ENCODE measurements at regions not wholly inside any gene's neighbourhood (a gene's known extent, or its start where the extent isn't known, plus 50 kb on each side); places are given as distances from the start of the nearest gene placed in this dataset.

DNA sequence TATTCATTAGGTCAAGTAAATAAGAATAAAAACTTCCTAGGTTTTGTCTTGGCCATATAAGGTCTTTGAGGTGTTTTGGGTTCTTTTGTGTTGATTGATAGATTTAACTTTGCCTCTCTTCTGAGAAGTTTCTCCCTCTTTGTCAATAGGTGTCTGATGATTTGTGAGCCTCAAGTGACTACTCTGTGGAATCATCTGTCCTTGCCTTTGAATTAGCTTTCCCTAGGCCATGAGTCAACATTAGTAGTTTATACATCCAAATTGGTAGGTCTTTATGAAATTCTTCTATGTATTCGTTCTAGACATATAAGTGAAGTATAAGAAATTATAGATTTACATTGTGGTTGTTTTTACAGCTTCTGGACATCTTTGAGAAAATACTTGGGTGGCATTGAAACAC is 864.4 kb downstream of the USP25 start:
- DNase-seq = no peak

DNA sequence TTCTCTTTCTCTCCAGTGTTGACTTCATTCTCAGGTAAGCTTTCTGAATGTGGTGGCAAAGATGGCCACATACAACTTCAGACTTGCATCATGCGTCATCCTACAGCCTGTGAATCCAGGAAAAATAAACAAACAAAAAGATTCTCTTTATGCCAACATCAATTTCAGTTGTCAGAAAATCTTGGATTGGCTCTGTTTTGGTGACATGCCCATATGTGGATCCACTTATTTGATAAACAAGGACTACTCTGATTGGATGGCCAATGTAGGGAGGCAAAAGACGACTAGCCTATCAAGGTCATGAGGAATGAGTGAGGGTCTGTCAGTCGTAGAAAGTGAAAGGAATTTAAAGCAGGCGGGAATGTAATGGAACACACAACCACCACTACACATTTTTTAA is 866.6 kb downstream of the USP25 start:
- DNase-seq = no peak

DNA sequence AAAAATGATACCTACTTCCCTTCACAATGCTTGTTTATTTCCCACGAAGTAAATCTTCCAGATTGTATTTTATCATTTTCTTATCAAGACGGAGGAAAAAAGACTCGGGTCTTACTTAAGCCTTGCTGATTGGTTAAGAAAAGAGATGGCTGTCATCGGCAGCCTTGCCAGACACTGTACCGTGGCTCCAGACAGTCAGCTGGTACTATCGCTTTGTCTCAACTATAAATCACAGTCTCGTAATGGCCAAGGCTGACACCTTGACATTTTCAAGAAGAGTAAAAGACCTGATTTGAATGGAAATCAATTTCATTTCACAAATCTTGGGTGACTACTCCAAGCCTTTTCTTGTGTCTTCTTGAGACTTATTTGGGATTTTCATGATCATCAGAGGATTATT is 868.0 kb downstream of the USP25 start:
- no peak for DNase-seq

DNA sequence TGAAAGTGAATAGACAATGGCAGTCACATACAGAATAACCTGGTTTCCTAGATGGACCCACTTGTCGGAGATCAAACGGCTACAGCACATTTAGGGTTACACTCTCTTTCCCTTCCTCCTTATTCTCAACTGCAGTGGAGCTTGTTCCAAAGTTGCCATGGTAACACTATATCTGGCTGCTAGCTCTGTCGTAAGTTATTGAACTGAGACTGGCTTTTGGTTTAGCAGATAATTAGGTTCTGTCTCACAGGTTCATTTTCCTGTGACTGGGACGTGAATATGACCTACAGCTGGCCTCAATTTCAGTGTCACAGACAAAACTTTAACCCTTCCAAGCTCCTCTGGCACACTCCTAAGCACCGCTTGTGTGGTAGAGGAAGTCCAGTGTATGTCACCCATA is 875.8 kb downstream of the USP25 start:
- DNase-seq = peak; percentile 66

DNA sequence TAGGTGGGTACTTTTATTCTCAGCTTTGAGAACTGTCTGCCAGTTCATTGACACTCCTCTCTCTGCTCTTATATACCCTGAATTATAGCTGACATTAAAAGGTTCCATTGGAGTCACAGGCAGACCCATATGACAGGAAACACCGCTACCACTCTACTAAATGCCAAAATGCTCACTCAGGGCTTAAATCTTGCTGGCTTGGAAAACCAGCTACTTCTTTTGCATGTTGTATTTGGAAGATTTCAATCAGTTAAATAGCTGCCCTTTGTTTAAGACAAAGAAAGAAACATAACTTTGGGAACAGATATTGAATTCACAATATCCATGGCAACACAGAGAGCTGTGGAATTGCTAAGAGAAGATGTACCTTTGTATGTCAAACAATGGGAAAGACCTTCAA is 876.5 kb downstream of the USP25 start:
- DNase-seq = no peak

DNA sequence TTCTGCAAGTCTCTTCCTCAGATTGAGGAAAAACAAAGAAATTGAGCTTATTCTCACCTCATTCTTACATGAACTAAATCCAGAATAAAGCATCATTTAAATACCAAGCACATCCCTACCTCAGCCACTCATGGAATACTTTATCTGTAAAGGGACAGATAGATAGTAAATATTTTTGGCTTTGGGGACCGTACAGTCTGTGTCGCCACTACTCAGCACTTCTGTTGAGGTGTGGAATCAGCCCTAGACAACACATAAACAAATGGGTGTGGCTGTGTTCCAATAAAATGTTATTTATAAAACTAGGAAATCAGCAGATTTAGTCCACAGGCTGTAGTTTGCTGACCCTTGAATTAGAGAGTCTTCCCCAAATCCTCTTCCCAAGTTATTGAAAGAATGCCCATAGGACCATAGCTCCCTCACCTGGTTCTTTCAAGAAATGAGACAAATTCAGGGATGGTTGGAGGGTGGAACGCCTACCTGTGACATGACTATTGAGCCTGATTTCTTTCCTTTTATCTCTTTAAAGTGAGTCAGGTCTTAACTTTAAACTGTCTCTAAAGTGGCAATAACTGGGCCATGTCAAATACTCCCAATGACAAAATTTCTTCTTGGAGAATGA is 878.5 kb downstream of the USP25 start:
- no peak for DNase-seq

DNA sequence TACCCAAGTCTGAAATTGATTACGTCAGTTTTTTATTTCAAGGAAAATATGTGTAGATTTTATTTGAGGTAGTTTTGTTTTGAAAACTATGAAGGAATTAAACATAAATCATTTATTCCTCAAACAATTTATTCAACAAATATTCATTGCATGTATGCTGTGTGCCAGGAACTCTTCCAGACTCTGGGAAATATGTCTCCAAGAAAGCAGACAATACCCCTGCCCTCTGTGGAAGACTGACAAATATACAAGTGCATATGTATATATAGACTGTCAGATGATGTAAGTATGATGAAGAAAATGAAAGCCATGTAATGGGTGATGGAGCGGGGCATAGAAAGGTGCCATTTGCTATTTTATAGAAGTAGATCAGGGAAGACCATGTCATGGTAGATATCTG is 889.5 kb downstream of the USP25 start:
- no peak for DNase-seq

DNA sequence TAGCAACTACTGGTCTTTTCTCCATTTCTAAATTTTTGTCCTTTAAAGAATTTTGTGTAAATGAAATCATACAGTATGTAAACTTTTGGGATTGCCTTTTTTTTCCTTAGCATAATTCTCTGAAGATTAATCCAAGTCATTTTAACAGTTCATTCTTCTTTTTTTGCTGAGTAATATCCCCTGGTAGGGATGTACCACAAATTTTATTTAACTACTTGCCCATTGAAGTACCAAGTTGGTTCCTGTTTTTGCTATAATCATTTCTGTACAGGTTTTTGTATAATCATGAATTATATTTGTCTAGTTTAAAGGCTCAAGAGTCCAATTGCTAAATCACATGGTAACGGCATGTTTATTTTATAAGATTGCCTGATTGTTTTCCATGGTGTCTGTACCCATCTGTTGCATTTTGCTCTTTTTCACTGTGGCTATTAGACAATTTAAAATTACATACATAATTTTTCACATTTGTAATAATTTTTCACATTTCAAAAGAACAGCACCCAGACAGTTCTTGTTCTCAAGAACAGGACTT is 891.1 kb downstream of the USP25 start:
- DNase-seq = no peak

DNA sequence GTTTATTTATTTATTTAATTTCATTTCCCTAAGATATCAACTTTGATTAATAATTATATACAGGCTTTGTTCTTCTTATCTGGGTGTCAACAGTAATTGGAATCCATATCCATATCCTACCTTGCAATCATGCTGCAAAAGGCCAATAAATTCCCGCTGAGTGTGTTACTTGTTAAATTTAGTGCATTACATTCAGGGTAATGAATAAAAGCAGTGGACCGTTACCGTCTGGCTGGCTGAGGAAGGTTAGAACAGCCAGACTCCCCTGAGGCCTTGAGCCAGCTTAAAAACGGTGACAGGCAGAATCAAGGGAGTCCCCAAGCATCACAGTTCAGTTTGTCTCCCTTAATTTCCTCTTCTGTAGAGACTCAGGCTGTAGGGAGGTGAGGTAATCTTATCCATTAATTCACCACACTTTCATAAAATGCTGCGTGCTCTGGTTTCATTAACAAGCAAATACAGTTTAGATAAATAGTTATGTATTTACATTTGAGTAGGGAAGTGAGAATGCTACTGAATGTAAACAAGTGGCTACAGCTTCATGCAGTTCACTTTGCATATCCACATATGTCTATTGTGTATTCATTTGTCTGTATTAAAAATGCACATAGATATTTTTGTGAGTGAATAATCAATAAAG is 888.2 kb upstream of the CXADR start:
- peak; percentile 78 for DNase-seq

DNA sequence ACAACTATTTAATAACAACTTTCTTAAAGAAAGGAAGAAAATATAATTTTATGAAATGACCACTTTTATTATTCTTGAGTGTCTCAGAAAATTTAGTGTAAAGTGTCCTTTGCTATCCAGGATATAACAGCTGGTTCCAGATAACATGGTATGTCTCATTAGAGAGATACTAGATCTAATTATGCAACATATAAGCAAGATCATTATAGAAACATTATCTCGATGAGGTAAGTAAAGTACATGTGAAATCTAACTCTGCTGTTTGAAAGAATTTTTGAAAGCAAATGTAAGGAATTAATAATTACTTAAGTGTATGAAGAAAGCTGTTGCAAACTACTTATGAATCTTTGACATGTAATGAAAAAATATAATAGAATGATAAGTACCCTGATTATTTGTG is 887.4 kb upstream of the CXADR start:
- DNase-seq = no peak

DNA sequence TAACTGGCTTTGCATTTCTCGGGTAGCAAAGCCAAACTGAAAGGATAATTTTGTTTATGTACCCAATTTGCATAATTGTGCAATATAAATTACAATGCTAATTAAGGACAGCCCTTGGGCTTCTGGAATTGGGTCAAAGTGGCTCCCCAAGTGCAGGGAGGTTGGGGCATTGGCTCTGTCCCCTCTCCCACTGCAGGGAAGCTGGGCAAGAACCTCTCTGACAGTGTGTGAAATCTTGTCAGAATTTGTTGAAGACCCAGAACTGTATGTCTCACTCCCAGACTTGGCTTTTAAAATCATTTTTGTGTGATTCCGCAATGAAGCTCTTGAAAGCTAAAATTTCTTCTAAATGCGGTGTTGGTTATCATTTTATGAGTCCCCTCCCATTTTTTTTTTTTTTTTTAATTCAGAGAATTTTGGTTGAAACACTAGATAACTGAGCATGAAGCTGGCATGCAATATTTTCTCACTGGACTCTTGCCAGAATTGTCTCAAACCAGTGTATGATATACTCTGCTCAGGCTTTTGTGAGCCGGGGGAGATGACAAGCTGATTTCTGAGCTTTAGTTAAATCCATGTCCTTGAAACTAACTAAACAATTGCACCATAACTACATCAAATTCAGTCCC is 878.9 kb upstream of the CXADR start:
- DNase-seq = peak; percentile 60

DNA sequence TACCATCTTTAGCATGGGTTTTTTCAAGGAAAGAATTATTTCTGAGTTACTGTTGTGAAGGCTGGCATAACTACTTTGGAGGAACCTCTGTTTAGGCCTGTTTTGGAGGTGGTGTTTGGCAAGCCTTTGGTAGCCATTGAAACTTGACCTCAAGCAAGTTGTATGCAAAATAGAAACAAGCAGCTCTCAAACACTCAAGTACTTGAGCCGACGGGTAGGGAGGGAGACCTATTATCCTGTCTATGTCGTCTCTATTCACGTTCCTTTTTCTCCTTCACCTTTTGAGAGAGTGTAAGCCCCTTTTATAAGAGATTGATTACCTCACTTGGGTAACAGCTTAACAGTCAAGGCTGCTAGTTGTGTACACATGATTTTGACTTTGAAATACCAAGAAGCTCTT is 878.3 kb upstream of the CXADR start:
- no peak for DNase-seq

DNA sequence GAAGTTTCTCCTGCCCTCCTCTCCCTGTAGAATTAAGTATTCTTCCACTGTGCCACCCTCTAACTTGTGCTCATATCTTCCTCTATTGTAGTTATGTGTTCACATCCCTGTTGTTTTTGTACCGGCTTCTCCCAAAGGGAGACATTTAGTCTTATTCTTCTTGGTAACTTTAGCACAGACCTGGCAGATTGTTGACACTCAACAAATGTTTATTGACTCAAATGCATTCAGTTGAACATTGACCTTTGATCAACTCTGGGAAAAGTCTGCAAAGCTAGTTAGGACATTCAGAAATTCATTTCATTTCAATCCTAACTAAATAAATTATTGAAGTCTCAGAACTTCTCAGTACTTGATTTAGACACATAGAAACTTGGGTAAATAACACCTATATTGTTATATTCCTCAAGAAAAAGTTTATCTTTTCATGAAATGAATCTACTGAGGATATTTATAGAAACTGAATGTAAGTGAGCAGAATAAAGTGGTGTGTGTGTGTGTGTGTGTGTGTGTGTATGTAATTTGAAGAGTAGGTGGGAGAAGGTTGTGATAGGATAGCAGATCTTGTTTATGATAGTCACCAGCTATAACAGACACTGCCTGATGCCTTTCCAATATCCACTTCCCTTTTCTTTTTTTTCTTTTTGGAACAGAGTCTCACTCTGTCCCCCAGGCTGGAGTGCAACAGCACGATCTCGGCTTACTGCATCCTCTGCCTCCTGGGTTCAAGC is 872.4 kb upstream of the CXADR start:
- no peak for DNase-seq

DNA sequence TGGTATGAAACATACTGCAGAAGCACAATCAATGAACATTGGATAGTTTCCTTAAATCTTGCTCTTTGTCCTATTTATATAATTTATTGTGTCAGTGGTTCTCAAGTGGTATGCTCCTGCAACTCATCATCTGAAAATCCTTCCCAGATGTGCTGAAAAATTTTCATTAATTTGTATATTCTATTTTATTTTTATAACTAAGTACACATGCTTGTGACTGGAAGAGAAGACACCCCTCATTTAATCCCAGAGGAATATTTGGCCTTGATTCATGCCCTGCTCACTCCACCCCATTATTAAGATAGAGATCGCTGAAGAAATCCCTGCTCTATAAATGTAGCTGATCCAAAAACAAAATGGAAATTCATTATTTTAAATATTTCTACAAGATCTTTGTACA is 870.5 kb upstream of the CXADR start:
- DNase-seq = peak; percentile 10

DNA sequence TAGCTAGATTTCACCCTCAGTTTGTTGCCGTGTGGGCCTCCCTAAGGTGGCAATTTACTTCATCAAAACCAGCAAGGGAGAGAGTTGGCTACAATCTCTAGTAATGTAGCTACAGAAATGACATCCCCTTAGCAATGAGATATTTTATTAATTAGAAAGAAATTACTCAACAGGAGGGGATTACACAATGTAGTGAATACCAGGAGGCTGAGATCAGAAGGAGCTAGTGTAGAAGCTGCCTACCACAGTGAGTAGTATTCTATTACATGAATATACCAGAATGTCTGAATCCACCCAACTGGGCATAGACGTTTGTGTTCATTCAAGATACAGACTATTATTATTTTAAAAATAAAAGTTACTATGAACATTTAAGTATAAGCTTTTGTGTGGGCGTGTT is 868.2 kb upstream of the CXADR start:
- DNase-seq = no peak

DNA sequence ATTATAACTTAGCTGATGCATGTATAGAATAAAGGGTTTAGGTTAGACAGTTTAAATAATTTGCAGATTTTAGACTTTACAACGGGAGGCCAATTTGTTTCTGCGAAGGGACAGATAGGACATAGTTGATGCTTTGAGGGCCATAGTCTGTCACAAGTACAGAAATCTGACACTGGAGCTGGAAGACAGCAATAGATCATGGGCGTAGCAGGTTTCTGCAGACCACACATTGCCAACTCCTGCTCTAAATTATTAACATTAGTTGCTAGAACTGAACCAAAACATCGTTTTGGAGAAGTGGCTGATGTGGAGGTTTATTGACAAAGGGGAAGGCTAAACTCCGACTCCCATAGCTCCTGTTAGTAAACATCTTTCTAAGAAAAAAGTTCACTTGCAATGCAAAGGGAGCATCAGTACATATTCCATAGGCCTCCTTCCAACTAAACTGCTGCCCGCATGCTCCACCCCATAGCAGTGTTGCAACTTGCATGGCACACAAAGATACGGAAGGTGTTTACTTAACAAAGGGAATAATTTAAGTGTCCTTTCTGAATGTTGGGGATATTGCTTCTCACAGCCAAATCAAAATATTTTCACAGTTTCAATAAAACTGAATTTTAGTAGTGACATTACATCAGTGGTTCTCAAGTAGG is 862.0 kb upstream of the CXADR start:
- no peak for DNase-seq

DNA sequence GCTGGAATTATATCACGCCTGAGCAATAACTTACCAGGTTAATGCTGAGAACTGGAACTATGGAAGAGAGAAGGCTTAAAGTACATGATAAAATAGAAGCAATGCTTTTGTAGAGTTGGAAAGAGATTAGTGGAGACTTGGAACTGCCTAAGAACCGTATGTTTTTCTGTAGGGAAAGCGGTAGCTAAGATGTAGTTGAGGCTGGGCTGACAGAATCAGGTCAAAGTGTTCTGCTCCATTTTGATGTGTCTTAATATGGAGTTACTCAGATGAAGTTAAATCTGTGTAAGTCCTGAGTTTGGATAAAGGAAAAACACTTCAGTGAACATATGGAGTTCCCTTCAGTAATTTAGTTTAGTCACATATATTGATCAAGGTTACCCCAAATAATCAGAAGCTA is 860.9 kb upstream of the CXADR start:
- no peak for DNase-seq

DNA sequence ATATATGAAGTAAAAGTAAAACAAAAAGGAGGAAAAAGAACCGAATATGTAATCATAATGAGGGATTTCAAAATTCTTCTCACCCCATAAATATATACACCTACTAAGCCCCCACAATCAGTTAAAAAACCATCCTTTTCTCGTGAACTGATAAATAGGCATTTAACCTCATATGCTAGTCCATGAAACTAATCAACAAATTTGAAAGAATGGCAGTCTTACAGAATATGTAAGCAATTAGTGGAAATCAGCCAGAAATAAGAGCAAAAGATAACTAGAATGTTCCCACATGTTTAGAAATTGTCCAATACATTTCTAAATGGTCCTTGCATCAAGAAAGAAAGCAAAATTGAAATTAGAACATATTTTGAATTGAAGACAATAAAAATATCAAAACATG is 849.4 kb upstream of the CXADR start:
- no peak for DNase-seq

DNA sequence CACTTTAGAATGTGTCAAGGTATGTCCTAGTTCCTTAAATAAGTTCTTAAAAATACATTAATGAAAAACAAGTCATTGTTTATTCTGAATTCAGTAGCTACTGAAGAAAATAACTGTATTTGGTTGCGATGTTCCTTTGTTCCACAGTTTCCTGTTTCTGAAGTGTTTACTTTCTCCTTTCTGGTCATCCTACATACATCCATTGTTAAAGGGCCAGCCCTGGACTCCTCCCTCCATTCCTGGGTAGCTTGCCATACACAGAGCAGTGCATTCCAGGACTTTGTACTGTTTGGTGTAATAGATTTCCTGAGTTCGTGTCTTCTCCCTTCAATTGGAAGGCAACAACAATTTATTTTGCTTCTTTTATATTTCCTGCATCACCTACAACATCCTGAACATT is 845.4 kb upstream of the CXADR start:
- no peak for DNase-seq

DNA sequence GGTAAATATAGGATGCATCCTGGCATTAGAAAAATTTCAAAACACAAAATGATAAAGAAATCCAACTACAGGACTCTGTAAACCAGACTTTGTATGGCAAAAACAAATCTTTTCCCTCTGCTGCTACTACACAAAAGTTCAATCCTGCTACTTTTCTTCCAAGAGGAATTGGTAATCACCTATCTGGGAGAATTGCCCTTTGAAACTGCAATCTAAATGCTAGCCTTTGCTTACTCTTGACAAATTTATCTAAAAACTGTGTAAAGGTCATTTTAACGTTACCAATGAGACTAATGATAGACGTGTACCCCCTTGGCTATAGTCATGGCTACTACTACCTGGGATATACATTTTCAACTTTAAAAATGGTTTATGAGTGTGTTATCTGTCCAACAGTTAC is 837.9 kb upstream of the CXADR start:
- no peak for DNase-seq

DNA sequence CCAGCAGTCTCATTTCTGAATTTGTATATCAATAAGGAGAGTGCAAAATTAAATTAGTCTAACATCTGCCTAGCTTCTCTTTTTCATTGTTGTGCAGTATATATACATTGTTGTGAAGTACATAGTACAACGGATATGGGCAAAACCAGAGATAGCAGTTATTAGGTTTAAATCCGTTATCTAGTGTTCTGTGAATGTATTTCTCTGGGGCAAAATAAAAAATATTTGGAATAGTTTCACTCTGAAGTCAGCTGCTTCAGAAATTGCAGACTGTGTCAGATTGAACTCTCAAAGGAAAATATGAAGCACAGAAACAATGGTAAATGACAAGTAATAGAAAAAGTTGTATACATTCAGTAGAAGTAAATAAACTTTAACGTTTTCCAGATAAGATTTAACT is 836.5 kb upstream of the CXADR start:
- DNase-seq = no peak

DNA sequence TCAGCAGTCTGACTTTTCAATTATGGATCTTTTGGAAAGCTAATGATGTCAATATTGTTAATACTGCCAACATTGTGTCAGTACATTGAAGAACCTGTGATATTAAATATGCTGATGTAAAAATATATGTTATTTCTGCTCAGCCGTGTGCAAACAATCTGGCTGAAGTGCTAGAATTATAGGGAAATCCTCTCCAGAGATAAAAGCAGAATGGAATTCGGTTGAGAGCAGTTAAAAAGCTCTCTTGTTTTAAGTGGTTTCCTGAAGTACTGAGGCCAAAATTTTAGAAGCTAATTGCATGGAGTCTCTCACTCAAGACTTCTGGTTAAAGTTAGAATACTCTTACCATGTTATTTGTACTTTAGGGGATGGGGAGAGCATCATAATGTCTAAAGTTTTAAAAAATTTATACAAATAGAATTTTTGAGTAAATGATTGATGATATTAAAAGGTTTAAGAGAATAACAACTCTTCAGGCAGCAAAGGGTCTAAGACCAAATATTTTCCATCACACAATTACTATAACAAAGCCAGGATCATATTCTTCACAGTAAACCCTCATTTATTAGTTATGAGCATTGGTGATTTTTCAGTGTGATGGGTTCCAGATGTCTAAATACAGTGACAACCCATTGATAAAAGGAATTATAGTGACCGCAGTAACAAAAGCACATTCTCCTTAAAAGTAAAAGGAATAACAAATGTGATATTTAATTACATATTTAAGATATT is 834.2 kb upstream of the CXADR start:
- peak; percentile 37 for DNase-seq

DNA sequence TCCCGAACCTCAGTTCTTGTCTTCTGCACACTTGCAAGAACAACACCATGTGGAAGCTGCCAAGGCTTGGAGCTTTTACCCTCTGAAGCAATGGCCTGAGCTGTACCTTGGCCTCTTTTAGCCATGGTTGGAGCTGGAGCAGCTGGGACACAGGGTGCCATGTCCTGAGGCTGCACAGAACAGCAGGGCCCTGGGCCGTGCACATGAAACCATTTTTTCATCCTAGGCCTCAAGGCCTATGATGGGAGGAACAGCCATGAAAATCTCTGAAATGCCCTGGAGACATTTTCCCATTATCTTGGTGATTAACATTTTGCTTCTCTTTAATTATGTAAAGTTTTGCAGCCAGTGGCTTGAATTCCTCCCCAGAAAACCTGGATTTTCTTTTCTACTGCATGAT is 817.8 kb upstream of the CXADR start:
- DNase-seq = no peak

All from eye (tissue), 1 donor.